K562 (cell line): ENCODE measurements at regions not wholly inside any gene's neighbourhood (a gene's known extent, or its start where the extent isn't known, plus 50 kb on each side); places are given as distances from the start of the nearest gene placed in this dataset.

ENCODE experiments used
- ATAC-seq: fragments of 200-7000 bp; cut with Tn5 transposase; 3 replicates; pipeline ENCODE4 v1.9.1; 2020; ENCODE audit warnings: moderate library complexity
- BruUV-seq: library from RNA; stranded (reverse); fragments of 400-500 nt; replicated peaks from 2 replicates; lab custom pipeline; 2021; lab: Mats Ljungman, UMichigan
- CTCF ChIA-PET: fragments of 300-600 bp; formaldehyde crosslinking; extraction: SDS; loops from one replicate; lab custom pipeline; 2021; ENCODE audit warnings: low intra/inter-chr PET ratio; lab: Yijun Ruan, JAX
- POLR2A ChIA-PET: fragments of 300-600, 350-650 bp; sonication (Branson Sonifier 250); formaldehyde crosslinking; extraction: SDS; loops from one replicate; lab custom pipeline; 2021; ENCODE audit warnings: antibody characterized with exemption, inconsistent platforms; lab: Yijun Ruan, JAX
- DNase-seq, 4 experiments: peaks; one replicate each; pipeline versions ENCODE4 v3.0.0 to v3.0.0-alpha.2; 2011 to 2018; ENCODE audit warnings: low spot score in 3 of 4, mixed read lengths in 3 of 4; ENCODE audit errors: extremely low read depth in 1 of 4
- FAIRE-seq: peaks from 2 replicates; lab custom pipeline; 2011; peaks lifted over from hg19 to GRCh38; lab: Jason Lieb, UNC
- H2AFZ ChIP-seq: 2 replicates; pipeline ENCODE4 v1.6.0; 2011; ENCODE audit warnings: low read depth, low read length, control low read depth, inconsistent platforms
- H3K27ac ChIP-seq: fragments of 200-600 bp; 3 replicates; pipeline ENCODE4 v1.8.0; 2011; ENCODE audit warnings: low read depth, mild to moderate bottlenecking, control low read depth, inconsistent platforms, low read length, moderate library complexity, mixed read lengths; ENCODE audit errors: extremely low read depth
- H3K27me3 ChIP-seq, 2 experiments: fragments of 300-600 bp in 1 of 2; 2 replicates in 1 of 2; 3 replicates in 1 of 2; pipeline versions ENCODE4 v1.6.0 to v1.8.0; 2011; ENCODE audit warnings: inconsistent platforms in 2 of 2, low read length in 2 of 2, mild to moderate bottlenecking in 1 of 2, mixed read lengths in 1 of 2, moderate library complexity in 1 of 2; ENCODE audit not compliant: control insufficient read depth in 2 of 2, insufficient read depth in 2 of 2
- H3K36me3 ChIP-seq: fragments of 300-600 bp; 3 replicates; pipeline ENCODE4 v1.8.0; 2011; ENCODE audit warnings: mild to moderate bottlenecking, low read length, inconsistent platforms; ENCODE audit not compliant: control insufficient read depth, insufficient read depth
- H3K4me1 ChIP-seq, 2 experiments: fragments of 200-600 bp in 1 of 2; replicated peaks in 1 of 2; 2 replicates in 1 of 2; 3 replicates in 1 of 2; pipeline versions ENCODE4 v1.5.1 to v1.8.0; 2011; ENCODE audit warnings: inconsistent platforms in 2 of 2, low read length in 2 of 2, mild to moderate bottlenecking in 1 of 2, mixed read lengths in 1 of 2, moderate library complexity in 1 of 2; ENCODE audit not compliant: control insufficient read depth in 2 of 2, insufficient read depth in 2 of 2
- H3K4me2 ChIP-seq: 2 replicates; pipeline ENCODE4 v1.6.1; 2011; ENCODE audit warnings: low read length, control low read depth, inconsistent platforms, mixed read lengths; ENCODE audit not compliant: insufficient read depth
- H3K4me3 ChIP-seq: fragments of 200-600 bp; sonication (generic), shearing (Covaris generic); 2 replicates; pipeline ENCODE4 v1.5.1; 2016; ENCODE audit warnings: control low read depth, inconsistent platforms
- H3K79me2 ChIP-seq: fragments of 200-600 bp; 3 replicates; pipeline ENCODE4 v1.8.0; 2011; ENCODE audit warnings: low read length, inconsistent platforms; ENCODE audit not compliant: control insufficient read depth, insufficient read depth
- H3K9ac ChIP-seq, 2 experiments: 2 replicates each; pipeline versions ENCODE4 v1.6.0 to v1.6.1; 2011; ENCODE audit warnings: low read depth in 2 of 2, low read length in 2 of 2, control low read depth in 1 of 2, inconsistent platforms in 1 of 2, mild to moderate bottlenecking in 1 of 2, mixed read lengths in 1 of 2; ENCODE audit not compliant: insufficient read depth in 1 of 2
- H3K9me1 ChIP-seq: one replicate; pipeline ENCODE4 v1.6.0; 2011; ENCODE audit warnings: inconsistent platforms, mild to moderate bottlenecking, low read length, moderate library complexity; ENCODE audit not compliant: control insufficient read depth, insufficient read depth
- H3K9me3 ChIP-seq: replicated peaks from 2 replicates; pipeline ENCODE4 v1.5.1; 2011; ENCODE audit warnings: low read depth, low read length, inconsistent platforms; ENCODE audit not compliant: control insufficient read depth, insufficient read depth
- H4K20me1 ChIP-seq: replicated peaks from 2 replicates; pipeline ENCODE4 v1.6.1; 2011; ENCODE audit warnings: low read length, inconsistent platforms, mixed read lengths; ENCODE audit not compliant: control insufficient read depth, insufficient read depth
- HIVEP1 ChIP-seq: fragments of 250-450 bp; sonication (Bioruptor Pico); IDR thresholded peaks from 2 replicates; pipeline ENCODE4 v1.4.0; 2020; ENCODE audit warnings: mild to moderate bottlenecking
- MAZ ChIP-seq, 2 experiments: fragments of 450-650 bp in 1 of 2; sonication (generic) in 1 of 2; formaldehyde crosslinking; IDR thresholded peaks in 1 of 2; conservative IDR thresholded peaks in 1 of 2; 2 replicates each; pipeline versions ENCODE4 v1.4.0 to v1.5.0; 2020; ENCODE audit warnings: mild to moderate bottlenecking in 1 of 2, missing genetic modification reagents in 1 of 2
- NR2C1 ChIP-seq, 2 experiments: fragments of 450-650 bp; IDR thresholded peaks; 2 replicates each; pipeline ENCODE4 v1.6.1; 2017; ENCODE audit warnings: mild to moderate bottlenecking in 2 of 2, antibody characterized with exemption in 1 of 2, inconsistent platforms in 1 of 2, missing compliant biosample characterization in 1 of 2, missing genetic modification characterization in 1 of 2
- ZNF384 ChIP-seq: IDR thresholded peaks from 2 replicates; pipeline ENCODE4 v1.6.1; 2012; ENCODE audit warnings: low read depth, low read length, improper control_type of control experiment
- WGBS: fragments of 100-300 bp; shearing (Covaris generic); methylation state at CpG from one replicate; pipeline ENCODE4 v1.1.6; 2016; ENCODE audit warnings: low coverage, mixed read lengths; ENCODE audit not compliant: insufficient coverage; ENCODE audit errors: missing lambda C conversion rate; 5-methylcytosine and 5-hydroxymethylcytosine counted together
- in situ Hi-C: fragments of 300-500 bp; cut with MboI; formaldehyde crosslinking; loops from 4 replicates; pipeline ENCODE4 v1.15.0; 2018; ENCODE audit warnings: inconsistent platforms, mixed read lengths
- intact Hi-C: fragments of 100-400 bp; cut with micrococcal nuclease; formaldehyde crosslinking; loops from 2 replicates; pipeline ENCODE4 v1.14.2; 2022
- TF ChIP-seq, protein P1 (sequence below), 2 experiments: fragments of 450-650 bp in 1 of 2; sonication (generic) in 1 of 2; formaldehyde crosslinking; conservative IDR thresholded peaks; 2 replicates each; pipeline versions ENCODE4 v1.4.0 to v1.8.1; 2020 to 2022; ENCODE audit warnings: mild to moderate bottlenecking in 1 of 2, missing genetic modification reagents in 1 of 2

DNA sequence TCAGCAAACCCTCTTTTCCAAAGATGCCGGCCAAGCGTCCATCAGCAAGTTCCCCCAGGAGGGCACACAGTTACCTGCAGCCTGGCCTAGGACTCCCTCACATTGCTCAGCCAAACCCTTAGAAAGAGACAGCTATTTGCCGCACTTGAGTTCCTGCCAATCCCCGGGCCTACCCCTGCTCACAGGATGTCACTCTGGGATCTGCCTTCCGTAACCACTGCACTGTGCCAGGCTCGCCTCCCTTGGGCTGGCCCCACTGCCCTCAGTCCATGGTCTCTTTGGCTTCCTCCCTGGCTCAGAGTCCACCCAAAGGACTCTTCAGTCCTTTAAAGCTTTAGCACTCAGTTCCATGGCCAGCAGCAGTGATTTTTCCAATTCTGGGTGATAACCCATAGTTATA lies 128.3 kb downstream of the NSG2 start:
- ChIA-PET POLR2A (interaction anchor here (0.7 kb wide), 1 partner anchor 1448 kb away, joined by 4 read pairs; no protein-coding TSS in a partner anchor), CTCF (no interaction called here)
- WGBS = 0% methylated on average over 6 of the region's 6 CpGs
- Histone ChIP-seq H3K36me3 (no peaks in the 10 kb centered on the region), H3K9me1 (no peaks in the 10 kb centered on the region), H3K9me3 (no peaks in the 10 kb centered on the region), H3K4me3 (no peak overlapping the region), H3K79me2 (no peaks in the 10 kb centered on the region), H2AFZ (no peak overlapping the region), H3K27me3 (peaks cover 2 to 21% of the 10 kb centered on the region in 2 experiments; a peak in 4 of 5 replicates), H3K4me1 (no peaks in the 10 kb centered on the region), H3K4me2 (no peak overlapping the region), H4K20me1 (no peaks in the 10 kb centered on the region; the same call in 1 of the 2 replicates), H3K9ac (no peak overlapping the region), H3K27ac (no peak overlapping the region)
- FAIRE-seq (no peak), DNase-seq (no peak), ATAC-seq (no peak)
- BruUV-seq = no TSS peak
- TF ChIP-seq, protein P1, sequence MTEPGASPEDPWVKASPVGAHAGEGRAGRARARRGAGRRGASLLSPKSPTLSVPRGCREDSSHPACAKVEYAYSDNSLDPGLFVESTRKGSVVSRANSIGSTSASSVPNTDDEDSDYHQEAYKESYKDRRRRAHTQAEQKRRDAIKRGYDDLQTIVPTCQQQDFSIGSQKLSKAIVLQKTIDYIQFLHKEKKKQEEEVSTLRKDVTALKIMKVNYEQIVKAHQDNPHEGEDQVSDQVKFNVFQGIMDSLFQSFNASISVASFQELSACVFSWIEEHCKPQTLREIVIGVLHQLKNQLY (CRISPR knock-in tag; conservative IDR thresholded peaks at IDR 0.05) = no peak
- TF ChIP-seq NR2C1 (IDR thresholded peaks at IDR 0.05) = no peak
- no peak for TF ChIP-seq NR2C1 (tag; IDR thresholded peaks at IDR 0.05)
- no peak for TF ChIP-seq HIVEP1 (CRISPR knock-in tag)
- no peak for TF ChIP-seq MAZ (CRISPR knock-in tag; conservative IDR thresholded peaks at IDR 0.05 in 1 of 2, IDR thresholded peaks at IDR 0.05 in 1 of 2)
- no peak for TF ChIP-seq ZNF384
- in situ Hi-C loops (no loop called here), intact Hi-C loops (no loop called here)
